ENCODE measurements at regions not wholly inside any gene's neighbourhood (a gene's known extent, or its start where the extent isn't known, plus 50 kb on each side); places are given as distances from the start of the nearest gene placed in this dataset.

- TF ChIP-seq CTCF (IDR thresholded peaks at IDR 0.05) (no peak), EP300 (IDR thresholded peaks at IDR 0.05) (no peak), POLR2A (IDR thresholded peaks at IDR 0.05; ENCODE audit: low read depth) (no peak), POLR2AphosphoS5 (IDR thresholded peaks at IDR 0.05) (no peak)
These were observed 61.6 kb upstream of the ADGRA1 start for GRCh38 chr10:133026171-133026570.

All from esophagus muscularis mucosa (tissue), 4 donors.